GM12872 (cell line): ENCODE measurements at regions not wholly inside any gene's neighbourhood (a gene's known extent, or its start where the extent isn't known, plus 50 kb on each side); places are given as distances from the start of the nearest gene placed in this dataset.

Experiments
- CTCF ChIP-seq: IDR thresholded peaks from 3 replicates; pipeline ENCODE4 v1.5.1; 2011; ENCODE audit warnings: low read depth, mild to moderate bottlenecking, low read length, moderate library complexity; ENCODE audit not compliant: insufficient read depth

GRCh38 chr6:112841553-112842329, 494.6 kb downstream of the RFPL4B start:
- TF ChIP-seq CTCF = no peak

GRCh38 chr6:112842330-112842685, 495.2 kb downstream of the RFPL4B start:
- no peak for TF ChIP-seq CTCF

DNA sequence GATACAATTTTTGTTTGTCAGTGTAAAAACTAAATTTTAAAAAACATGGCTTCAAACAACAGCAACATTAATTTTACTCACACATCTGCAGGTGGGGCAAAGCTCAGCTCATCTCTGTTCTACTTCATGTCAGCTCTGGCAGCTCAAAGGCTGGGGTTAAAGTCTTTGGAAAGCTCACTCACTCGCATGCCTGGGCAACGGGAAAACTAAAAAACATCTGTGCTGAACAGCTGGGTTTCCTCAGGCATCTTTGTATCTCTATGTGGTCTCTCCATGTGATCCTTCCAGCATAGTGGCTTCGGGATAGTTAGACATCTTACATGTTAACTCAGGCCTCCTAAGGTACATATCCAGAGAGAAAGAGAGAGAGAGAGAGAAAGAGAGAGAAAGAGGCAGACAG, 499.6 kb downstream of the RFPL4B start:
- no peak for TF ChIP-seq CTCF

DNA sequence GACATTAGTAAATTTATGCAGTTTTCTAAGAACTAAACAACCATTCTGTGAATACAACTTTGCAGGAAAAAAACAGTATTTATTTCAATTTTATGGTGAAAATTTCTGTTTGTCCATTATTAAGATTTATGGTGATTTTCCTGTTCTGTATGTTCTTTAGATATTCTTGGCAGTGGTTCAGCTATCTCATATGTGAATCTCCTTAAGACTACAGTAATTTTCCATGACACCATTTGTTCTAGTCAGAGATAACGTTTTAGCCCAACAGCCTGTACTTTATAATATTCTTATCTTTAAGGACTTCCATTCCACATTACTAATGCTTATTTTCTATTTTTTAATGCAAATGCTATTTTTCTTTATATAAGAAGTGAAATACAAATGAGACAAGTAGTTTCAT, 504.0 kb downstream of the RFPL4B start:
- TF ChIP-seq CTCF = no peak

GRCh38 chr6:112853162-112853561, 506.0 kb downstream of the RFPL4B start:
- TF ChIP-seq CTCF = no peak

DNA sequence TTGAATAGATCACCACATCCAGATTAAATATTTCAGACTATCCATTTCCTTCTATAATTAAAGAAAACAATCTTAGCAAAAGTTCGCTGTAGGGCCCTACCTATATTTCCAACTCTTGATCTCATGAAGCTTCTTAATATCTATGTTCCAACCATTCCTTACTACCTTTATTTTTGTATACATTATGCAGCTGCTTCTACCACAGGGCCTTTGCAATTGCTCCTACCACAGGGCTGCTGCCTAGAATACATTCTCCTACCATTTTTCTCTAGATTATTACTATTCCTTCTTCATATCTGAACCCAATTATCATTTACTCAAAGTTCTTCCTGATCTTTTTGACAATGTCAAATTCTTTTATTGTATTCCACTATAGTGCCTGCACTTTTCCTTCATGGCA, 516.6 kb downstream of the RFPL4B start:
- no peak for TF ChIP-seq CTCF

GRCh38 chr6:112865131-112865530, 518.0 kb downstream of the RFPL4B start:
- no peak for TF ChIP-seq CTCF
